ENCODE measurements at regions not wholly inside any gene's neighbourhood (a gene's known extent, or its start where the extent isn't known, plus 50 kb on each side); places are given as distances from the start of the nearest gene placed in this dataset.

GRCh38 chr4:142940425-142941330 is 94.6 kb upstream of the INPP4B start:
- intact Hi-C loops (cut with micrococcal nuclease) = no loop called here
- Mint-ChIP-seq H3K27ac (no peak overlapping the region), H3K4me1 (no peaks in the 10 kb centered on the region), H3K36me3 (no peaks in the 10 kb centered on the region), H3K9me3 (peaks cover 0 to 3% (median 0%) of the 10 kb centered on the region in 7 donors), H3K27me3 (ENCODE audit: low read depth in 3 of 3) (no peaks in the 10 kb centered on the region), H3K4me3 (no peak overlapping the region)
- no peaks in the 10 kb centered on the region for H4K20me1 ChIP-seq (ENCODE audit: insufficient read depth, low read length)
- H3K27me3 ChIP-seq (ENCODE audit: control insufficient read depth in 2 of 2, insufficient read depth in 2 of 2, low read length in 2 of 2) = no peaks in the 10 kb centered on the region
- no peaks in the 10 kb centered on the region for H3K36me3 ChIP-seq (replicated peaks in 1 of 2; ENCODE audit: control insufficient read depth in 1 of 2, insufficient read depth in 2 of 2, low read length in 2 of 2)
- H3K4me3 ChIP-seq (replicated peaks in 1 of 3; ENCODE audit: low read depth in 2 of 3, low read length in 3 of 3) = no peak overlapping the region
- H3K9me3 ChIP-seq (replicated peaks in 1 of 2; ENCODE audit: control insufficient read depth in 1 of 2, insufficient read depth in 1 of 2, low read length in 2 of 2) = peaks cover 0 to 3% of the 10 kb centered on the region in 2 donors
- no peaks in the 10 kb centered on the region for H3K79me2 ChIP-seq (ENCODE audit: insufficient read depth, low read length)
- H3K4me2 ChIP-seq (replicated peaks; ENCODE audit: extremely low read depth, low read length, poor library complexity, severe bottlenecking) = no peak overlapping the region
- TF ChIP-seq CTCF (IDR thresholded peaks at IDR 0.05) = no peak
- no peak overlapping the region for H2AFZ ChIP-seq (ENCODE audit: insufficient read depth, low read depth, low read length, poor library complexity, severe bottlenecking)
- DNase-seq = no peak
- 89% methylated on average over 5 of the region's 6 CpGs for WGBS (ENCODE audit: insufficient coverage)
- no peaks in the 10 kb centered on the region for H3K4me1 ChIP-seq (ENCODE audit: control insufficient read depth in 1 of 2, insufficient read depth in 2 of 2, low read length in 2 of 2)
- no peak overlapping the region for H3K27ac ChIP-seq (ENCODE audit: low read depth in 1 of 2, low read length in 2 of 2)
- no peak overlapping the region for H3K9ac ChIP-seq (ENCODE audit: insufficient read depth, low read length, poor library complexity, severe bottlenecking)

- intact Hi-C loops (cut with micrococcal nuclease) = no loop called here
- no CpG with 5 or more reads among the region's 1 CpG for WGBS (ENCODE audit: insufficient coverage)
- H3K36me3 Mint-ChIP-seq = no peaks in the 10 kb centered on the region
- Histone ChIP-seq H3K9ac (ENCODE audit: insufficient read depth, low read length, poor library complexity, severe bottlenecking) (no peak overlapping the region), H3K36me3 (replicated peaks in 1 of 2; ENCODE audit: control insufficient read depth in 1 of 2, insufficient read depth in 2 of 2, low read length in 2 of 2) (no peaks in the 10 kb centered on the region), H3K79me2 (ENCODE audit: insufficient read depth, low read length) (no peaks in the 10 kb centered on the region), H3K4me2 (replicated peaks; ENCODE audit: extremely low read depth, low read length, poor library complexity, severe bottlenecking) (no peak overlapping the region), H3K27me3 (ENCODE audit: control insufficient read depth in 2 of 2, insufficient read depth in 2 of 2, low read length in 2 of 2) (no peaks in the 10 kb centered on the region), H3K27ac (ENCODE audit: low read depth in 1 of 2, low read length in 2 of 2) (no peak overlapping the region), H3K4me3 (replicated peaks in 1 of 3; ENCODE audit: low read depth in 2 of 3, low read length in 3 of 3) (no peak overlapping the region), H2AFZ (ENCODE audit: insufficient read depth, low read depth, low read length, poor library complexity, severe bottlenecking) (no peak overlapping the region), H3K9me3 (replicated peaks in 1 of 2; ENCODE audit: control insufficient read depth in 1 of 2, insufficient read depth in 1 of 2, low read length in 2 of 2) (peaks cover 0 to 11% of the 10 kb centered on the region in 2 donors), H4K20me1 (ENCODE audit: insufficient read depth, low read length) (no peaks in the 10 kb centered on the region), H3K4me1 (ENCODE audit: control insufficient read depth in 1 of 2, insufficient read depth in 2 of 2, low read length in 2 of 2) (no peaks in the 10 kb centered on the region)
- H3K27me3 Mint-ChIP-seq (ENCODE audit: low read depth in 3 of 3) = peaks cover 0 to 1% (median 0%) of the 10 kb centered on the region in 3 donors
- TF ChIP-seq CTCF (IDR thresholded peaks at IDR 0.05) = no peak
- H3K9me3 Mint-ChIP-seq = peaks cover 0 to 12% (median 9%) of the 10 kb centered on the region in 7 donors
- no peak overlapping the region for H3K27ac Mint-ChIP-seq
- H3K4me1 Mint-ChIP-seq = no peaks in the 10 kb centered on the region
- H3K4me3 Mint-ChIP-seq = no peak overlapping the region
- DNase-seq = no peak
These were observed 98.5 kb upstream of the INPP4B start for GRCh38 chr4:142944565-142944964.
